ENCODE measurements at regions not wholly inside any gene's neighbourhood (a gene's known extent, or its start where the extent isn't known, plus 50 kb on each side); places are given as distances from the start of the nearest gene placed in this dataset.

DNA sequence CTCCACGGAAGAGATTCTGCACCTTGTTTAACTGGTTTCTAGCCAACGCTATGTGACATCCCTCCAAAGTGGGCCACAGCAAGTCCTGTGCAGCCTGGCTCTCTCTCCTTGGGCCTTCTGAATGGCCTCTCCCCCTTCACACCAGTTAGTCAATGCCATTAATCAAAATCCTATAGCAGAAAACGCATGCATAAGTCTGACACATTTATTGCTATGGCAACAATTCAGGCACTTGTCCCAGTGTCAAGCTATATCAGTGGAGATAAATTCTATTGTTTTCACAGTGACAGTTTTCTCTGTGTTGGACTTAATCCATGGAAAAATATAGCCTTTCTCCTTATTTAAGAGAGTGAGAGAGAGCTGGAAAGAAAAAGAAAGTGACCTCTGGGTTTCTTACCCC lies 87.2 kb upstream of the TOX3 start:
- TF ChIP-seq CTCF (IDR thresholded peaks at IDR 0.05; ENCODE audit: insufficient read depth, low read length, poor library complexity, severe bottlenecking) = no peak
- no peak for TF ChIP-seq EZH2phosphoT487 (conservative IDR thresholded peaks at IDR 0.05; ENCODE audit: low read length)

DNA sequence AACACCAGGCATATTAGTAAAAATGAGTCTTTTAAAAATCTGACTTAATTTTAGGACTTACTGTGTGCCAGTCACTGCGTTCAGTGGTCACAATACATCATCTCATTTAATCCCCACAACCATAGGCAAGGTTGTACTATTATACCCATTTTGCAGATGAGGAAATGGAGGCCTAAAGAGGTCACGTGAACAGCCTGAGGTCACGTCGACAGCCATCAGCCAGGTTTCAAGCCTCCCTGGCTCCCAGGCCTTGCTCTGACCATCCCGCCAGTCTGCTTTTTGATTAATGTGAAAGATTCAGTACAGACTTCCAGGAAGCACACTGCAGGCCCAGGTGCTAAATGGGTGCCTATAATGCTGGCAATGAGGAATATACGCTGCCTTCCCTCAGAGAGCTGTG lies 86.3 kb upstream of the TOX3 start:
- Histone ChIP-seq H3K27me3 (ENCODE audit: low read length) (no peaks in the 10 kb centered on the region), H3K27ac (ENCODE audit: low read depth, low read length) (no peak overlapping the region), H3K4me3 (ENCODE audit: insufficient read depth, low read length, poor library complexity, severe bottlenecking) (no peak overlapping the region), H3K4me2 (ENCODE audit: low read depth, low read length, poor library complexity, severe bottlenecking) (no peak overlapping the region), H3K36me3 (ENCODE audit: low read length) (no peaks in the 10 kb centered on the region), H3K9me3 (ENCODE audit: insufficient read depth, low read length) (no peaks in the 10 kb centered on the region), H3K9ac (ENCODE audit: low read length) (no peak overlapping the region), H4K20me1 (ENCODE audit: low read depth, low read length) (no peaks in the 10 kb centered on the region), H3F3A (ENCODE audit: insufficient read depth) (no peaks in the 10 kb centered on the region), H3K79me2 (ENCODE audit: insufficient read depth, low read length) (no peaks in the 10 kb centered on the region), H3K9me2 (replicated peaks; ENCODE audit: insufficient read depth, low read length) (no peaks in the 10 kb centered on the region), H2AFZ (ENCODE audit: low read depth, low read length, severe bottlenecking) (no peak overlapping the region)
- TF ChIP-seq EZH2phosphoT487 (conservative IDR thresholded peaks at IDR 0.05; ENCODE audit: low read length) (no peak), CTCF (IDR thresholded peaks at IDR 0.05; ENCODE audit: insufficient read depth, low read length, poor library complexity, severe bottlenecking) (no peak)

More for the DNA sequence above, 87.2 kb upstream of the TOX3 start:
- H3K36me3 ChIP-seq (ENCODE audit: low read length) = no peaks in the 10 kb centered on the region
- H3K4me2 ChIP-seq (ENCODE audit: low read depth, low read length, poor library complexity, severe bottlenecking) = no peak overlapping the region
- H3F3A ChIP-seq (ENCODE audit: insufficient read depth) = no peaks in the 10 kb centered on the region
- H3K9me2 ChIP-seq (replicated peaks; ENCODE audit: insufficient read depth, low read length) = no peaks in the 10 kb centered on the region
- H3K9me3 ChIP-seq (ENCODE audit: insufficient read depth, low read length) = no peaks in the 10 kb centered on the region
- H4K20me1 ChIP-seq (ENCODE audit: low read depth, low read length) = no peaks in the 10 kb centered on the region
- no peak overlapping the region for H3K27ac ChIP-seq (ENCODE audit: low read depth, low read length)
- H2AFZ ChIP-seq (ENCODE audit: low read depth, low read length, severe bottlenecking) = no peak overlapping the region
- no peaks in the 10 kb centered on the region for H3K79me2 ChIP-seq (ENCODE audit: insufficient read depth, low read length)
- no peak overlapping the region for H3K9ac ChIP-seq (ENCODE audit: low read length)
- no peaks in the 10 kb centered on the region for H3K27me3 ChIP-seq (ENCODE audit: low read length)
- H3K4me3 ChIP-seq (ENCODE audit: insufficient read depth, low read length, poor library complexity, severe bottlenecking) = no peak overlapping the region

- Histone ChIP-seq H3K27ac (ENCODE audit: low read depth, low read length) (no peak overlapping the region), H3F3A (ENCODE audit: insufficient read depth) (no peaks in the 10 kb centered on the region), H3K36me3 (ENCODE audit: low read length) (no peaks in the 10 kb centered on the region), H3K27me3 (ENCODE audit: low read length) (no peaks in the 10 kb centered on the region), H3K79me2 (ENCODE audit: insufficient read depth, low read length) (no peaks in the 10 kb centered on the region), H4K20me1 (ENCODE audit: low read depth, low read length) (no peaks in the 10 kb centered on the region), H2AFZ (ENCODE audit: low read depth, low read length, severe bottlenecking) (no peak overlapping the region), H3K9me3 (ENCODE audit: insufficient read depth, low read length) (no peaks in the 10 kb centered on the region), H3K9me2 (replicated peaks; ENCODE audit: insufficient read depth, low read length) (no peaks in the 10 kb centered on the region), H3K9ac (ENCODE audit: low read length) (no peak overlapping the region), H3K4me3 (ENCODE audit: insufficient read depth, low read length, poor library complexity, severe bottlenecking) (no peak overlapping the region), H3K4me2 (ENCODE audit: low read depth, low read length, poor library complexity, severe bottlenecking) (no peak overlapping the region)
- TF ChIP-seq CTCF (IDR thresholded peaks at IDR 0.05; ENCODE audit: insufficient read depth, low read length, poor library complexity, severe bottlenecking) (no peak), EZH2phosphoT487 (conservative IDR thresholded peaks at IDR 0.05; ENCODE audit: low read length) (no peak)
These were observed 84.8 kb upstream of the TOX3 start for GRCh38 chr16:52631711-52632110.

Data from SU-DHL-6 (cell line).